Ishikawa (cell line): ENCODE measurements at regions not wholly inside any gene's neighbourhood (a gene's known extent, or its start where the extent isn't known, plus 50 kb on each side); places are given as distances from the start of the nearest gene placed in this dataset.

Experiments used
- CEBPB ChIP-seq: IDR thresholded peaks from 2 replicates; pipeline ENCODE4 v1.6.1; 2012
- CREB1 ChIP-seq: IDR thresholded peaks from 2 replicates; pipeline ENCODE4 v1.6.1; 2012; ENCODE audit warnings: low read depth
- EP300 ChIP-seq: IDR thresholded peaks from 2 replicates; pipeline ENCODE4 v1.6.1; 2012; ENCODE audit warnings: borderline replicate concordance
- MAX ChIP-seq: IDR thresholded peaks from 2 replicates; pipeline ENCODE4 v1.6.1; 2012
- REST ChIP-seq: IDR thresholded peaks from 2 replicates; pipeline ENCODE4 v1.6.1; 2012; ENCODE audit warnings: low read depth, mild to moderate bottlenecking
- TEAD4 ChIP-seq: IDR thresholded peaks from 2 replicates; pipeline ENCODE4 v1.6.1; 2012
- YY1 ChIP-seq: IDR thresholded peaks from 2 replicates; pipeline ENCODE4 v1.6.1; 2012; ENCODE audit warnings: low read depth

GRCh38 chr1:238722812-238723211 lies 663.6 kb upstream of the CHRM3 start:
- TF ChIP-seq YY1, result no peak
- no peak for TF ChIP-seq REST
- TF ChIP-seq EP300, result no peak
- no peak for TF ChIP-seq MAX
- no peak for TF ChIP-seq CEBPB
- no peak for TF ChIP-seq CREB1
- no peak for TF ChIP-seq TEAD4
